Liver (tissue), 8 donors: ENCODE measurements at regions not wholly inside any gene's neighbourhood (a gene's known extent, or its start where the extent isn't known, plus 50 kb on each side); places are given as distances from the start of the nearest gene placed in this dataset.
"Not testable (repeated sequence)": the region's sequence is repeated elsewhere in the genome, so short reads cannot be mapped to it uniquely, and the experiment has no call there.

Experiments
- DNase-seq: peaks from one replicate; pipeline ENCODE4 v3.0.0-alpha.2; 2017; ENCODE audit warnings: low spot score
- H3K27ac ChIP-seq, 2 donors: one replicate each; pipeline ENCODE4 v1.7.0; 2013; ENCODE audit warnings: inconsistent platforms in 2 of 2, low read length in 2 of 2, control low read depth in 1 of 2, low read depth in 1 of 2, mild to moderate bottlenecking in 1 of 2
- H3K27me3 ChIP-seq, 4 donors: one replicate each; pipeline versions ENCODE4 v1.6.1 to v1.7.0; 2013; ENCODE audit warnings: low read length in 3 of 4, inconsistent platforms in 1 of 4, mild to moderate bottlenecking in 1 of 4, moderate library complexity in 1 of 4; ENCODE audit not compliant: control insufficient read depth in 4 of 4, insufficient read depth in 4 of 4
- H3K36me3 ChIP-seq, 4 donors: one replicate each; pipeline versions ENCODE4 v1.6.1 to v1.7.0; 2013; ENCODE audit warnings: low read length in 3 of 4, mild to moderate bottlenecking in 3 of 4, low read depth in 1 of 4, moderate library complexity in 1 of 4; ENCODE audit not compliant: control insufficient read depth in 4 of 4, insufficient read depth in 3 of 4
- H3K4me1 ChIP-seq, 4 donors: one replicate each; pipeline versions ENCODE4 v1.6.1 to v1.7.0; 2013; ENCODE audit warnings: low read length in 3 of 4, mild to moderate bottlenecking in 3 of 4, moderate library complexity in 1 of 4; ENCODE audit not compliant: control insufficient read depth in 4 of 4, insufficient read depth in 4 of 4
- H3K4me3 ChIP-seq, 3 donors: one replicate each; pipeline versions ENCODE4 v1.6.1 to v1.7.0; 2013; ENCODE audit warnings: low read length in 3 of 3, control low read depth in 1 of 3, low read depth in 1 of 3, mild to moderate bottlenecking in 1 of 3
- H3K9ac ChIP-seq, 2 donors: one replicate each; pipeline ENCODE4 v1.7.0; 2013; ENCODE audit warnings: low read length in 2 of 2, mild to moderate bottlenecking in 2 of 2, moderate library complexity in 2 of 2, control low read depth in 1 of 2, low read depth in 1 of 2
- H3K9me3 ChIP-seq, 4 donors: one replicate each; pipeline versions ENCODE4 v1.6.1 to v1.7.0; 2013; ENCODE audit warnings: low read length in 3 of 4; ENCODE audit not compliant: control insufficient read depth in 4 of 4
- FOXA1 ChIP-seq: IDR thresholded peaks from 2 replicates; pipeline ENCODE4 v1.6.1; 2016; ENCODE audit warnings: antibody characterized with exemption
- GABPA ChIP-seq, 2 donors: IDR thresholded peaks in 1 of 2; conservative IDR thresholded peaks in 1 of 2; 2 replicates each; pipeline ENCODE4 v1.6.1; 2016; ENCODE audit warnings: antibody characterized with exemption in 2 of 2, mild to moderate bottlenecking in 1 of 2, moderate library complexity in 1 of 2
- HNF4G ChIP-seq: IDR thresholded peaks from 2 replicates; pipeline ENCODE4 v1.6.1; 2016; ENCODE audit warnings: antibody characterized with exemption
- RAD21 ChIP-seq, 2 donors: IDR thresholded peaks; 2 replicates each; pipeline ENCODE4 v1.6.1; 2016; ENCODE audit warnings: antibody characterized with exemption in 2 of 2, mild to moderate bottlenecking in 2 of 2
- REST ChIP-seq: IDR thresholded peaks from 2 replicates; pipeline ENCODE4 v1.6.1; 2016; ENCODE audit warnings: antibody characterized with exemption, mild to moderate bottlenecking
- RXRA ChIP-seq, 2 donors: IDR thresholded peaks; 2 replicates each; pipeline ENCODE4 v1.6.1; 2017 to 2018; ENCODE audit warnings: antibody characterized with exemption in 2 of 2, mild to moderate bottlenecking in 1 of 2
- SP1 ChIP-seq: IDR thresholded peaks from 2 replicates; pipeline ENCODE4 v1.6.1; 2018; ENCODE audit warnings: antibody characterized with exemption, mild to moderate bottlenecking
- ZBTB33 ChIP-seq: IDR thresholded peaks from 2 replicates; pipeline ENCODE4 v1.6.1; 2016; ENCODE audit warnings: antibody characterized with exemption
- WGBS: extraction: QIAGEN DNeasy Blood & Tissue Kit; methylation state at CpG from one replicate; pipeline ENCODE4 v1.1.7; 2013; 5-methylcytosine and 5-hydroxymethylcytosine counted together
- TF ChIP-seq, protein P1 (sequence below): fragments of 150-350 bp; IDR thresholded peaks from 2 replicates; pipeline ENCODE4 v1.5.1; 2017; ENCODE audit warnings: improper control_type of control experiment, low read depth, low read length; ENCODE audit not compliant: missing input control
- donor health status: healthy.
- donor health status: healthy.
- donor health status: healthy.
- donor health status: healthy.
- donor health status: healthy.

DNA sequence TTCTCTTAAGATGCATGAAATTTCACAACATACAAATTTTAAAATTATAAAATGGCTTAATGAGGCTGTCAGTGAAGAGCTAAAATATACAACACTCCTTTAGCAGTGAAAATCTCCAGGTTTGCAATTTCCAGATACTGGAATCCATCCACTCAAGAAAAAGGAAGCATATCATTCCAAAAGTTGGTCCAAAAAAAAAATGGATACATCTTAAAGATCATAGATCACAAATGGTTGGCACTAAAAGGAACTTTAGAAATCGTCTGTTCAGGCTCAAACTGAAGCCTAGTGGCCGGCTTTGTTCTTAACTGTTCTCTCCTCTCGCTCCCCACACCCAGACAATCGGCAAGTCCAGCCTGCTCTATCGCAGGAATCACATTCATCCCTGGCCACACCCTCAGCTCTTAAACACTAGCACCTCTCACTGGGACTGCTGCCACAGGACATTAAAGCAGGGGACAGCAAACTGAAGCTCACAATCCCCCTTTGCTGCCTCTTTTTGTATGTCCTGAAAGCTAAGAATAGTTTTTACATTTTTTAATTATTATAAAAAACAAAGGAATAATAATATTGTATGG, 130.3 kb upstream of the CDIN1 start (continued):
- TF ChIP-seq ZBTB33: no peak
- TF ChIP-seq GABPA (IDR thresholded peaks at IDR 0.05 in 1 of 2, conservative IDR thresholded peaks at IDR 0.05 in 1 of 2): no peak
- no peak for TF ChIP-seq RXRA (IDR thresholded peaks at IDR 0.05)

- H3K4me3 ChIP-seq: no peak overlapping the region
- H3K9me3 ChIP-seq: peaks cover 0 to 5% (median 0%) of the 10 kb centered on the region in 4 donors
- no peaks in the 10 kb centered on the region for H3K4me1 ChIP-seq
- no peak overlapping the region for H3K27ac ChIP-seq
- TF ChIP-seq REST: no peak
- no peak for TF ChIP-seq HNF4G
- no peak for TF ChIP-seq FOXA1
- TF ChIP-seq, protein P1, sequence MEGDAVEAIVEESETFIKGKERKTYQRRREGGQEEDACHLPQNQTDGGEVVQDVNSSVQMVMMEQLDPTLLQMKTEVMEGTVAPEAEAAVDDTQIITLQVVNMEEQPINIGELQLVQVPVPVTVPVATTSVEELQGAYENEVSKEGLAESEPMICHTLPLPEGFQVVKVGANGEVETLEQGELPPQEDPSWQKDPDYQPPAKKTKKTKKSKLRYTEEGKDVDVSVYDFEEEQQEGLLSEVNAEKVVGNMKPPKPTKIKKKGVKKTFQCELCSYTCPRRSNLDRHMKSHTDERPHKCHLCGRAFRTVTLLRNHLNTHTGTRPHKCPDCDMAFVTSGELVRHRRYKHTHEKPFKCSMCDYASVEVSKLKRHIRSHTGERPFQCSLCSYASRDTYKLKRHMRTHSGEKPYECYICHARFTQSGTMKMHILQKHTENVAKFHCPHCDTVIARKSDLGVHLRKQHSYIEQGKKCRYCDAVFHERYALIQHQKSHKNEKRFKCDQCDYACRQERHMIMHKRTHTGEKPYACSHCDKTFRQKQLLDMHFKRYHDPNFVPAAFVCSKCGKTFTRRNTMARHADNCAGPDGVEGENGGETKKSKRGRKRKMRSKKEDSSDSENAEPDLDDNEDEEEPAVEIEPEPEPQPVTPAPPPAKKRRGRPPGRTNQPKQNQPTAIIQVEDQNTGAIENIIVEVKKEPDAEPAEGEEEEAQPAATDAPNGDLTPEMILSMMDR: no peak
- no peak for TF ChIP-seq RAD21 (IDR thresholded peaks at IDR 0.05)
- no peak for TF ChIP-seq SP1
- WGBS: 91% methylated on average over 3 of the region's 3 CpGs
- no peaks in the 10 kb centered on the region for H3K27me3 ChIP-seq
- H3K9ac ChIP-seq: no peak overlapping the region
- H3K36me3 ChIP-seq: no peaks in the 10 kb centered on the region
- no peak for DNase-seq
Observed at GRCh38 chr15:36449662-36450145, 129.7 kb upstream of the CDIN1 start.

DNA sequence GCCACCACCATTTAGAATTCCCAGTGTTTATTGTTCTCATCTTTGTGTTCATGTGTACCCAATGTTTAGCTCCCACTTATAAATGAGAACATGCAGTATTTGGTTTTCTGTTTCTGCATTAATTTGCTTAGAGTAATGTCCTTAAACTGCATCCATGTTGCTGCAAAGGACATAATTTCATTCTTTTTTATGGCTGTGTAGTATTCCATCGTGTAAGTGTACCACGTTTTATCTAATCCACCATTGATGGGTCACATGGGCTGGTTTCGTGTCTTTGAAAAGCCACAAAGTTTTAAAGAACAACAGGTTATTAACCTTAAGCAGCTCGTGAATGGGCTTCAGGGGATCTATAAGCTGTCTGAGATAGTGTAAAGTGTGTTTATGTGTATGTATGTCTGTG, 125.2 kb upstream of the CDIN1 start:
- H3K27ac ChIP-seq, H3K4me3 ChIP-seq, H3K9ac ChIP-seq, H3K9me3 ChIP-seq, DNase-seq, H3K4me1 ChIP-seq, H3K36me3 ChIP-seq, H3K27me3 ChIP-seq: not testable (repeated sequence)
- WGBS: 82% methylated on average over 4 of the region's 4 CpGs
